Urothelium cell line (cell line): ENCODE measurements at regions not wholly inside any gene's neighbourhood (a gene's known extent, or its start where the extent isn't known, plus 50 kb on each side); places are given as distances from the start of the nearest gene placed in this dataset.
"Not testable (repeated sequence)": the region's sequence is repeated elsewhere in the genome, so short reads cannot be mapped to it uniquely, and the experiment has no call there.

Experiments
- DNase-seq: peaks from one replicate; pipeline ENCODE4 v3.0.0; 2011; ENCODE audit warnings: low spot score, mixed read lengths
- FAIRE-seq: peaks from 2 replicates; lab custom pipeline; 2011; peaks lifted over from hg19 to GRCh38; lab: Jason Lieb, UNC

DNA sequence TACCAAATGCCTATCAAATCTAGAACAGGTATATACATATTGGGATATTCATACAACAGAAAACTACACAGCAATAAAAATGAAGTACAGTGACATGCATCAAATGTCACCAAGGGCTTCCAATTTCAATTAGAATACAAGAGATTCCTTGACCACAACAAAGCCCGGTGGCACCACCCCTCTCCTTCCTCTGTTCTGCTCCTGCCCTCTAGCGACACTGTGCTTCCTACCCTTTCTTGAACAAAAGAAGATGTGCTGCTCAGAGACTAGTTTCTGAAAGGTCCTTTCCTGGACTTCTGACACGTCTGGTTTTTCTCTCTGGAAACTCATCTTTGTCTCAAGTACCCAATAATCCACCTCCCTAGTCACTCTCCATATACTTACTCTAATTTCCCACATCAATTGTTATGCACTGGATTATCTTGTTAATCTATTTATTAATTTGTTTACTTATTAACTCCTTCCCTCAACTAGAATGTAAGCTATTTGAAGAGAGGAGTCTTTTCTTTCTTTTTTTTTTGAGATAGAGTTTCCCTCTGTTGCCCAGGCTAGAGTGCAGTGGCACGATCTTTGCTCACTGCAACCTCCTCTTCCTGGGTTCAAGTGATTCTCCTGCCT lies 70.4 kb upstream of the CTSV start:
- DNase-seq = peak; percentile 53
- FAIRE-seq = no peak

GRCh38 chr9:97105220-97105619 lies 66.3 kb upstream of the CTSV start:
- not testable (repeated sequence) for DNase-seq, FAIRE-seq

- DNase-seq = not testable (repeated sequence)
Measured at GRCh38 chr9:97103613-97104383, 64.9 kb upstream of the CTSV start.

GRCh38 chr9:97099540-97099939 lies 60.6 kb upstream of the CTSV start:
- not testable (repeated sequence) for DNase-seq, FAIRE-seq

More at GRCh38 chr9:97103613-97104383, 64.9 kb upstream of the CTSV start:
- FAIRE-seq = not testable (repeated sequence)

- FAIRE-seq (no peak), DNase-seq (no peak)
Measured at GRCh38 chr9:97096793-97097192, 57.9 kb upstream of the CTSV start.

- not testable (repeated sequence) for FAIRE-seq
Measured at GRCh38 chr9:97089361-97089760, 50.4 kb upstream of the CTSV start.

More at GRCh38 chr9:97089361-97089760, 50.4 kb upstream of the CTSV start:
- DNase-seq = not testable (repeated sequence)
